GM12878 (cell line): ENCODE measurements at regions not wholly inside any gene's neighbourhood (a gene's known extent, or its start where the extent isn't known, plus 50 kb on each side); places are given as distances from the start of the nearest gene placed in this dataset.

Experiments
- ATAC-seq: fragments of 200-7000 bp; cut with Tn5 transposase; 3 replicates; pipeline ENCODE4 v1.9.1; 2020; ENCODE audit warnings: mild to moderate bottlenecking, moderate library complexity
- BruUV-seq: library from RNA; stranded (reverse); fragments of 400-500 nt; replicated peaks from 2 replicates; lab custom pipeline; 2021; lab: Mats Ljungman, UMichigan
- CTCF ChIA-PET: fragments of 300-600 bp; sonication (Branson Sonifier 250); formaldehyde crosslinking; extraction: SDS; loops from one replicate; lab custom pipeline; 2021; ENCODE audit warnings: inconsistent platforms; lab: Yijun Ruan, JAX
- POLR2A ChIA-PET: fragments of 350-600 bp; formaldehyde crosslinking; extraction: SDS; loops from one replicate; lab custom pipeline; 2021; ENCODE audit warnings: inconsistent platforms; lab: Charles Lee
- RAD21 ChIA-PET: fragments of 300-600 bp; sonication (Branson Sonifier 250); formaldehyde crosslinking; loops from one replicate; lab custom pipeline; 2023; ENCODE audit warnings: antibody characterized with exemption; ENCODE audit not compliant: unreplicated experiment; lab: Charles Lee
- SMC1A ChIA-PET: fragments of 300-600 bp; sonication (Branson Sonifier 250); formaldehyde crosslinking; loops from one replicate; lab custom pipeline; 2023; ENCODE audit not compliant: unreplicated experiment, uncharacterized antibody; lab: Charles Lee
- DNase-seq: peaks from one replicate; pipeline ENCODE4 v3.0.0-alpha.2; 2011; ENCODE audit warnings: low read depth, low spot score
- FAIRE-seq: peaks from 3 replicates; lab custom pipeline; 2011; peaks lifted over from hg19 to GRCh38; lab: Jason Lieb, UNC
- H2AFZ ChIP-seq: 2 replicates; pipeline ENCODE4 v1.6.0; 2011; ENCODE audit warnings: low read depth, low read length, control low read depth; ENCODE audit not compliant: control insufficient read depth
- H3K27ac ChIP-seq: 2 replicates; pipeline ENCODE4 v1.5.1; 2011; ENCODE audit warnings: control low read depth; ENCODE audit not compliant: control insufficient read depth, insufficient read depth
- H3K27me3 ChIP-seq, 2 experiments: replicated peaks in 1 of 2; 2 replicates each; pipeline versions ENCODE4 v1.6.0 to v1.6.1; 2011; ENCODE audit warnings: low read length in 1 of 2; ENCODE audit not compliant: control insufficient read depth in 2 of 2, insufficient read depth in 2 of 2
- H3K36me3 ChIP-seq, 2 experiments: 2 replicates each; pipeline ENCODE4 v1.5.1; 2011; ENCODE audit warnings: low read length in 1 of 2; ENCODE audit not compliant: control insufficient read depth in 2 of 2, insufficient read depth in 2 of 2
- H3K4me1 ChIP-seq: 2 replicates; pipeline ENCODE4 v1.6.1; 2011; ENCODE audit warnings: mild to moderate bottlenecking, low read length, moderate library complexity, mixed read lengths; ENCODE audit not compliant: control insufficient read depth, insufficient read depth
- H3K4me2 ChIP-seq: 2 replicates; pipeline ENCODE4 v1.6.0; 2011; ENCODE audit warnings: control low read depth; ENCODE audit not compliant: control insufficient read depth, insufficient read depth
- H3K4me3 ChIP-seq: fragments of 200-600 bp; sonication (generic); 2 replicates; pipeline ENCODE4 v1.5.1; 2016
- H3K79me2 ChIP-seq: 2 replicates; pipeline ENCODE4 v1.6.0; 2011; ENCODE audit warnings: low read length; ENCODE audit not compliant: control insufficient read depth, insufficient read depth
- H3K9ac ChIP-seq: 2 replicates; pipeline ENCODE4 v1.8.0; 2011; ENCODE audit warnings: low read length, control low read depth, mixed read lengths; ENCODE audit not compliant: control insufficient read depth, insufficient read depth
- H3K9me3 ChIP-seq: replicated peaks from 3 replicates; pipeline ENCODE4 v1.5.1; 2011; ENCODE audit warnings: mild to moderate bottlenecking, low read length; ENCODE audit not compliant: control insufficient read depth, insufficient read depth
- H4K20me1 ChIP-seq: 2 replicates; pipeline ENCODE4 v1.6.0; 2011; ENCODE audit not compliant: control insufficient read depth, insufficient read depth
- NFIC ChIP-seq: IDR thresholded peaks from 2 replicates; pipeline ENCODE4 v1.6.1; 2012; ENCODE audit warnings: low read depth, mild to moderate bottlenecking, inconsistent platforms, low read length, moderate library complexity
- SIN3A ChIP-seq: IDR thresholded peaks from 2 replicates; pipeline ENCODE4 v1.6.1; 2012; ENCODE audit warnings: low read depth, low read length, improper control_type of control experiment
- SKIL ChIP-seq: fragments of 450-650 bp; IDR thresholded peaks from 2 replicates; pipeline ENCODE4 v1.6.1; 2017; ENCODE audit warnings: mild to moderate bottlenecking, low read depth, inconsistent platforms; ENCODE audit not compliant: poor library complexity, severe bottlenecking
- WGBS: methylation state at CpG from one replicate; pipeline ENCODE4 v1.1.6; 2016; ENCODE audit warnings: low lambda C conversion rate; ENCODE audit not compliant: insufficient replicate concordance, insufficient coverage; ENCODE audit errors: missing lambda C conversion rate; 5-methylcytosine and 5-hydroxymethylcytosine counted together
- in situ Hi-C: fragments of 300-500 bp; cut with MboI; formaldehyde crosslinking; loops from 9 replicates; pipeline ENCODE4 v1.14.3; 2018; ENCODE audit warnings: mixed read lengths
- intact Hi-C: fragments of 100-400 bp; cut with micrococcal nuclease; formaldehyde crosslinking; loops from one replicate; pipeline ENCODE4 v1.14.2; 2022; ENCODE audit not compliant: unreplicated experiment
- TF ChIP-seq, protein P1 (sequence below): IDR thresholded peaks from 2 replicates; pipeline ENCODE4 v1.6.1; 2011; ENCODE audit warnings: borderline replicate concordance, low read depth, mild to moderate bottlenecking, moderate library complexity, low read length; ENCODE audit not compliant: insufficient read depth, poor library complexity, severe bottlenecking

DNA sequence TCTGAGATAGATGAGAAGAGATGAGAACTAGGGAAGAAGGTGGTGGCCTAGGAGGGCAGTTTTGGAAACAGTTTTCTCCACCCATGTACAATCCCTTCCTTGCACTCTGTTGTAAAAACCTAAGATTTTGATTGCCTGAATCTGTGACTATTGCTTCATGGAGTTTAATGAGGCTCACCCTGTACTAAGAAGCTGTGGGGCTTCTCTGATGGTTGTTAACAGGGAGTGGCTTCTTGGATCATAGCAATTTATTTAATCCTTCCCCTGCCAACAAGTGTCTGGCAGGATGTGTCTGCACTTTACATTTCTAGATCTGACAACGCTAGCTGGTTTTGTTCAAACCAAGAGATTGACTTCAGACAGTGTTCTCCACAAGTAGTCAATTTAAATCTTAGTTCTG, 74.7 kb upstream of the C5orf46 start:
- no peak overlapping the region for H3K4me2 ChIP-seq
- no peak overlapping the region for H3K4me3 ChIP-seq
- ChIA-PET RAD21 (no interaction called here), POLR2A (no interaction called here), SMC1A (no interaction called here), CTCF (no interaction called here)
- H3K27ac ChIP-seq = no peak overlapping the region
- TF ChIP-seq SIN3A = no peak
- TF ChIP-seq, protein P1, sequence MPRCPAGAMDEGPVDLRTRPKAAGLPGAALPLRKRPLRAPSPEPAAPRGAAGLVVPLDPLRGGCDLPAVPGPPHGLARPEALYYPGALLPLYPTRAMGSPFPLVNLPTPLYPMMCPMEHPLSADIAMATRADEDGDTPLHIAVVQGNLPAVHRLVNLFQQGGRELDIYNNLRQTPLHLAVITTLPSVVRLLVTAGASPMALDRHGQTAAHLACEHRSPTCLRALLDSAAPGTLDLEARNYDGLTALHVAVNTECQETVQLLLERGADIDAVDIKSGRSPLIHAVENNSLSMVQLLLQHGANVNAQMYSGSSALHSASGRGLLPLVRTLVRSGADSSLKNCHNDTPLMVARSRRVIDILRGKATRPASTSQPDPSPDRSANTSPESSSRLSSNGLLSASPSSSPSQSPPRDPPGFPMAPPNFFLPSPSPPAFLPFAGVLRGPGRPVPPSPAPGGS = no peak
- no peak for TF ChIP-seq SKIL
- no peak for TF ChIP-seq NFIC
- H3K27me3 ChIP-seq = no peaks in the 10 kb centered on the region
- ATAC-seq = no peak
- no peaks in the 10 kb centered on the region for H4K20me1 ChIP-seq
- H3K9me3 ChIP-seq = no peaks in the 10 kb centered on the region
- H3K9ac ChIP-seq = no peak overlapping the region
- H3K4me1 ChIP-seq = no peaks in the 10 kb centered on the region
- no TSS peak for BruUV-seq
- H3K36me3 ChIP-seq = no peaks in the 10 kb centered on the region
- H3K79me2 ChIP-seq = no peaks in the 10 kb centered on the region
- DNase-seq = no peak
- H2AFZ ChIP-seq = no peak overlapping the region
- FAIRE-seq = no peak
- intact Hi-C loops (no loop called here), in situ Hi-C loops (no loop called here)
- 0% methylated on average over 1 of the region's 1 CpG for WGBS
